ENCODE measurements at regions not wholly inside any gene's neighbourhood (a gene's known extent, or its start where the extent isn't known, plus 50 kb on each side); places are given as distances from the start of the nearest gene placed in this dataset.

DNA sequence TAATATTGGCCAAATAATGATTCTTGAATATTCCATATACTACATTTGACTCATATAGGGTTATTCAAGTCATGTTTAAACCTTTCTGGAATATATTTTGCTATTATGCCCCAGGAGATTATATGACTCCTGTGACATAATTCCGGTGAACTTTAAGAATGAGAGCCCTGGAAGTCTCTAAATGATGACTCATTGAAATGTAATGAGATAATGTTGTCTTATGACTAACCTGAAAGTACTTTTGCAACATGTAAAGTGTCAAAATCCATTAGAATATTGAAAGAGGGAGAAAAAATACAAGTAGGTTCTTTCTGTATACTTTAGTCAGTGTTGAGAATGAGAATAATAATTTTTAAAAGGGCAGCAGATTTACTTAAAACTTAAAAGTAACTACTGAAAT lies 830.4 kb downstream of the MAT2B start:
- no peak for DNase-seq (ENCODE audit: extremely low read depth, low read depth)
- no peak for TF ChIP-seq CTCF (IDR thresholded peaks at IDR 0.05; ENCODE audit: low read depth, low read length)

DNA sequence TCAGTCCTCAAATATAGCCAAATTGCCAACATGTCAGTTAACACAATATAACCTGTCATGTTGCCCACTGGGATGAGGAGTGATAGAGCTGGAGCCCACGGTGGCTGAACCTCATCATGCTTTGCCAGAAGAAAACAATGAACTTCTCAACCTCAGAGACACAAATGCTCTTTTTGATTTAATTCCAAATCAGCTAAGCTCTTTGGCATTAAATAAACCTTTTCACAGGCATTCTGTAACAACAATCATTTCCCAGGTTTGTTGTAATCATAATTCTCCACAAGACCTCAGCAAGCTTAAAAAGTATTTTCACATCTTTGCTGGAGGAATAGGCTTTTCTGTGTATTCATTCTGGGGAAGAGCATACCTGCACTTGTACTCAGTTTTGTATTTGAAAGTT lies 830.9 kb downstream of the MAT2B start:
- DNase-seq (ENCODE audit: extremely low read depth, low read depth): no peak
- TF ChIP-seq CTCF (IDR thresholded peaks at IDR 0.05; ENCODE audit: low read depth, low read length): no peak

DNA sequence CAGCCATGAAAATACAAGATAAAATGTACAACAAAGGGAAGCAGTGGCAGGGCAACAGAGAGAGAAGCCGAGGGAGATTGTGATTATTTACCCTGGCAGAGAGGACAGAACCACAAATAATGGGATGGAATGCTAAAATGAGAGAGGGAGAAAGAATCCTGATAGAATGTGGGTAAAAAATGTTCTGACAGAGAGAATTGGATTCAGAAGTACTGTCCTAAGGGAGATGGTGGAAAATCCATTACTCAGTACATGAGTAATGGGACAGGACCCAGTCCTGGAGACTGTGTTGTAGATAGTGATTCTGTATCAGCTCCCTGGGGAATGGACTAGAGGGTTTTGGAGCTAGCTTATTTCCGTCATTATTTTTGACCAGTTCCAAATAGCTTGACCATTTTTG lies 831.5 kb downstream of the MAT2B start:
- no peak for DNase-seq (ENCODE audit: extremely low read depth, low read depth)
- TF ChIP-seq CTCF (IDR thresholded peaks at IDR 0.05; ENCODE audit: low read depth, low read length): no peak

DNA sequence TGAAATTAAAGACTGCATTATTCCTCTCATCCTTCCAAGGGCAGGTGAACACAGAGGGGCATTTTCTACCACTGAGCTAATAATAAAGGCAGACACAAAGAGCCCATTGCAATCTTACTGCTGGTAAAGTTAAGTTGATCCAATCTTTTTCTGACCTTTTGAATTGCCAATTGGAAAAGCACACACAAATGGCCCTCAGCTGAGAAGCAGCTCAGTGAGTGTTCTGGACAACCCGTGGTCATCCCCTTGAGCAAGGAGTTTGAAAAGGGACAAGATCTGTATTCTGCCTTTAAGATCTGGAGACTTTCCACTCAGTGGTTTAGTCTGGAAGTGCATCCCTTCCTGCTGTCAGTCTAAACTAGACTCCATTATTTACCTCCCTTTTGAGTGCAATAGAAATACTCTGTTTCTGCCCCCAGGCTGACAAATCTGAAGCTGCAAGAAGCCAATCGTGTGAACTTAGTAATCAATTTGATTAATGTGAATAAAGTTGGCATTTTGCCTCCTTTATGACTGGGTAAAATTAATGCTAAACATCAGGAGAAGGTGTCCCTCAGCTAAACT lies 835.7 kb downstream of the MAT2B start:
- TF ChIP-seq CTCF (IDR thresholded peaks at IDR 0.05; ENCODE audit: low read depth, low read length): no peak
- DNase-seq (ENCODE audit: extremely low read depth, low read depth): no peak

DNA sequence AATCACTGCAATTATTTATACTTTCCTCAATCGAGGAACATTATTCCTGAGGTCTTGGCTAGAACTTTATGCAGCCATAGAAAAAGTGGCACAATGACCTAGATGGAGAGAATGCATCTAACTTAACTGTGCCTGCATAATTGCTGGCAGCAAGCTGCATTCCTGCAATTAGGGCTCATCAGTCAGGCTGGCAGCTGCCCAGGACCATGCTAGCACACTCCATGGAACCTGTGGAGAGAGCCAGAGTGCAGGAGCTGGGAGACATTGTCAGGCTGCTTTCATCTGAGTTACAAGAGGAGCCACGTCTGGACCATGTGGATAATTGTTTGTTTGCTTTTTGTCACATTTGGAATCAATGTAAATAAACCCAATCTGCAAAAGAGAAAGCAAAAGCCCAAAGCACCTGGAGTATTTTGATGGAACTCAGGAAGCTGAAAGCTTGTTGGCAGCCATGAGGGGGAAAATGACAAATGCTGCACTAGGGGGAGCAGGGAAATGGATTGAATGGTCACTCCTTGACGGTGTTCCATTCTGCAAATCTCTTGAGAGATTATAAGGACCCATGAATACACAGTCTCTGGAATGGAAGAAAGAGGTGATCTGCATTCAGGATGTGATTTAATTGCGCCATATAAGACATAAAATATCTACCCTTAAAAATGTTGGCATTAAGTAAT lies 839.9 kb downstream of the MAT2B start:
- no peak for TF ChIP-seq CTCF (IDR thresholded peaks at IDR 0.05; ENCODE audit: low read depth, low read length)
- DNase-seq (ENCODE audit: extremely low read depth, low read depth): no peak

DNA sequence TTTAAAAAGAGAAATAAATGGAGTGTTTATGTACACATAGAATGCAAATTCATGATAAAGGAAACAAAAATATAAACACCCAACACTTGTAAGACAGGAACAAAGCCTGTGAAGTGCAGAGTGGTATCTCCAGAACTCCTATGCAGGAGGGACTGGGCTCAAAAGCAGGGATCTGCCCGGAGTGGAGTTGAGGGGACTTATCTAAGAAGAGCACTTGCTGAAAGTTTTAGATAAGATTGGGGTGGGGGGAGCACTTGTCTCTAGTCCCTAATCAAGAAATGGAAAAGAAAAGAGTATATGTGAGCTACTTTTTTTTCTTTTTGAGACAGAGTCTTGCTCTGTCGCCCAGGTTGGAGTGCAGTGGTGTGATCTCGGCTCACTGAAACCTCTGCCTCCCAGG lies 840.4 kb downstream of the MAT2B start:
- no peak for TF ChIP-seq CTCF (IDR thresholded peaks at IDR 0.05; ENCODE audit: low read depth, low read length)
- DNase-seq (ENCODE audit: extremely low read depth, low read depth): no peak

GRCh38 chr5:164346785-164347630 lies 841.6 kb downstream of the MAT2B start:
- no peak for DNase-seq (ENCODE audit: extremely low read depth, low read depth)
- no peak for TF ChIP-seq CTCF (IDR thresholded peaks at IDR 0.05; ENCODE audit: low read depth, low read length)
